ENCODE measurements at regions not wholly inside any gene's neighbourhood (a gene's known extent, or its start where the extent isn't known, plus 50 kb on each side); places are given as distances from the start of the nearest gene placed in this dataset.

GRCh38 chr2:198628596-198628995, 824.2 kb downstream of the PLCL1 start:
- no peak for TF ChIP-seq CTCF (IDR thresholded peaks at IDR 0.05)
- Histone ChIP-seq H3K9me3 (no peaks in the 10 kb centered on the region), H3K4me1 (no peaks in the 10 kb centered on the region), H3K36me3 (no peaks in the 10 kb centered on the region), H3K27ac (no peak overlapping the region), H3K27me3 (no peaks in the 10 kb centered on the region), H3K4me3 (no peak overlapping the region)
- no peak for DNase-seq
- intact Hi-C loops (cut with DNase I) = no loop called here
- no peak for ATAC-seq
- WGBS, 2 donors = 62 to 66% methylated on average over 2 of the region's 2 CpGs

- TF ChIP-seq CTCF (IDR thresholded peaks at IDR 0.05) = no peak
- H3K36me3 ChIP-seq = no peaks in the 10 kb centered on the region
- DNase-seq (no peak), ATAC-seq (no peak)
- no peaks in the 10 kb centered on the region for H3K27me3 ChIP-seq
- WGBS, 2 donors = 90 to 93% methylated on average over 3 of the region's 3 CpGs
- no peak overlapping the region for H3K27ac ChIP-seq
- no peaks in the 10 kb centered on the region for H3K9me3 ChIP-seq
- no peaks in the 10 kb centered on the region for H3K4me1 ChIP-seq
- intact Hi-C loops (cut with DNase I) = no loop called here
- H3K4me3 ChIP-seq = no peak overlapping the region
Measured at GRCh38 chr2:198622986-198623730, 818.8 kb downstream of the PLCL1 start.

- 70 to 87% methylated on average over 4 of the region's 4 CpGs for WGBS, 2 donors
- DNase-seq (no peak), ATAC-seq (no peak)
- Histone ChIP-seq H3K9me3 (no peaks in the 10 kb centered on the region), H3K4me3 (no peak overlapping the region), H3K27me3 (peaks cover 0 to 4% (median 0%) of the 10 kb centered on the region in 7 donors), H3K27ac (no peak overlapping the region), H3K36me3 (no peaks in the 10 kb centered on the region), H3K4me1 (no peaks in the 10 kb centered on the region)
- intact Hi-C loops (cut with DNase I) = no loop called here
- no peak for TF ChIP-seq CTCF (IDR thresholded peaks at IDR 0.05)
Measured at GRCh38 chr2:198615972-198616371, 811.6 kb downstream of the PLCL1 start.

- DNase-seq (no peak), ATAC-seq (no peak)
- 66 to 67% methylated on average over 3 of the region's 3 CpGs for WGBS, 2 donors
- no peak overlapping the region for H3K27ac ChIP-seq
- H3K36me3 ChIP-seq = no peaks in the 10 kb centered on the region
- H3K4me1 ChIP-seq = no peaks in the 10 kb centered on the region
- H3K4me3 ChIP-seq = no peak overlapping the region
- H3K9me3 ChIP-seq = no peaks in the 10 kb centered on the region
- H3K27me3 ChIP-seq = peaks cover 0 to 4% (median 0%) of the 10 kb centered on the region in 7 donors
- no peak for TF ChIP-seq CTCF (IDR thresholded peaks at IDR 0.05)
- intact Hi-C loops (cut with DNase I) = loop anchor here in 1 of 10 donors (5.0 kb wide), 1 partner anchor 774 kb away; no protein-coding TSS in a partner anchor
Measured at GRCh38 chr2:198611201-198611600, 806.8 kb downstream of the PLCL1 start.
